Esophagus (tissue), 2 donors: ENCODE measurements at regions not wholly inside any gene's neighbourhood (a gene's known extent, or its start where the extent isn't known, plus 50 kb on each side); places are given as distances from the start of the nearest gene placed in this dataset.
"Not testable (repeated sequence)": the region's sequence is repeated elsewhere in the genome, so short reads cannot be mapped to it uniquely, and the experiment has no call there.

Experiments used
- H3K27ac ChIP-seq, 2 donors: one replicate each; pipeline ENCODE4 v1.5.1; 2013; ENCODE audit warnings: low read depth in 2 of 2, mild to moderate bottlenecking in 2 of 2, inconsistent platforms in 1 of 2, low read length in 1 of 2, moderate library complexity in 1 of 2
- H3K27me3 ChIP-seq, 2 donors: one replicate each; pipeline ENCODE4 v1.6.1; 2013; ENCODE audit warnings: low read length in 2 of 2, control low read depth in 1 of 2, mild to moderate bottlenecking in 1 of 2; ENCODE audit not compliant: insufficient read depth in 2 of 2, control insufficient read depth in 1 of 2
- H3K36me3 ChIP-seq, 2 donors: one replicate each; pipeline ENCODE4 v1.6.1; 2013; ENCODE audit warnings: low read length in 1 of 2; ENCODE audit not compliant: control insufficient read depth in 2 of 2, insufficient read depth in 2 of 2
- H3K4me1 ChIP-seq, 2 donors: one replicate each; pipeline ENCODE4 v1.6.1; 2013; ENCODE audit warnings: low read length in 1 of 2; ENCODE audit not compliant: control insufficient read depth in 2 of 2, insufficient read depth in 2 of 2
- H3K4me3 ChIP-seq, 2 donors: one replicate each; pipeline ENCODE4 v1.5.1; 2013; ENCODE audit warnings: low read length in 2 of 2, mild to moderate bottlenecking in 2 of 2, low read depth in 1 of 2, moderate library complexity in 1 of 2
- H3K9me3 ChIP-seq, 2 donors: one replicate each; pipeline ENCODE4 v1.6.1; 2013; ENCODE audit warnings: mild to moderate bottlenecking in 2 of 2, low read depth in 1 of 2, low read length in 1 of 2, moderate library complexity in 1 of 2; ENCODE audit not compliant: control insufficient read depth in 2 of 2, insufficient read depth in 1 of 2
- WGBS, 2 donors: extraction: QIAGEN DNeasy Blood & Tissue Kit; methylation state at CpG; one replicate each; pipeline ENCODE4 v1.1.7; 2013; 5-methylcytosine and 5-hydroxymethylcytosine counted together
- donor health status: healthy with polysubstance abuse.
- donor health status: Bipolar disorder and iron deficiency.

DNA sequence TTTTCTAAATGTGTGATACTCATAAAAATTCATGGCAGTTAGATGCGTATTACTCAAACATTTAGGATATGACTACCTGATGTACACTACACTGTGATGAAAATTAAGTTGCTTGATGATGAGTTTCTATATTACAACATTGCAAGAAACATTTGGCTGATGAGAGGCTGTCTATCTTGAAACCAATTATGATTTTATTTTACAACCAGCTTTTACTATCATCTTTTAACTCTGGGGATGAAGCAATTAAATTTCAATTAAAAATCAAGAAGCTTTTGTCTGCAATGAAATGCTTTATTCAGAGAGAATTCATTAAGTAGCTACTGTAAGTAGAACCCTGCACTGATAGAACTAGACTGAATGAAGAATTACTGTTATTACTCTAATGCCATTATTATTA is 500.4 kb downstream of the KCTD16 start:
- H3K27me3 ChIP-seq, result no peaks in the 10 kb centered on the region
- 96 to 97% methylated on average over 1 of the region's 1 CpG for WGBS, 2 donors
- no peaks in the 10 kb centered on the region for H3K9me3 ChIP-seq
- H3K36me3 ChIP-seq, result no peaks in the 10 kb centered on the region
- H3K27ac ChIP-seq, result no peak overlapping the region
- no peaks in the 10 kb centered on the region for H3K4me1 ChIP-seq
- no peak overlapping the region for H3K4me3 ChIP-seq

- Histone ChIP-seq H3K4me1 (no peaks in the 10 kb centered on the region), H3K27ac (no peak overlapping the region), H3K27me3 (no peaks in the 10 kb centered on the region), H3K4me3 (no peak overlapping the region), H3K36me3 (no peaks in the 10 kb centered on the region), H3K9me3 (no peaks in the 10 kb centered on the region)
- 66 to 74% methylated on average over 2 of the region's 2 CpGs for WGBS, 2 donors
Measured at GRCh38 chr5:144659634-144660227, 489.1 kb downstream of the KCTD16 start.

DNA sequence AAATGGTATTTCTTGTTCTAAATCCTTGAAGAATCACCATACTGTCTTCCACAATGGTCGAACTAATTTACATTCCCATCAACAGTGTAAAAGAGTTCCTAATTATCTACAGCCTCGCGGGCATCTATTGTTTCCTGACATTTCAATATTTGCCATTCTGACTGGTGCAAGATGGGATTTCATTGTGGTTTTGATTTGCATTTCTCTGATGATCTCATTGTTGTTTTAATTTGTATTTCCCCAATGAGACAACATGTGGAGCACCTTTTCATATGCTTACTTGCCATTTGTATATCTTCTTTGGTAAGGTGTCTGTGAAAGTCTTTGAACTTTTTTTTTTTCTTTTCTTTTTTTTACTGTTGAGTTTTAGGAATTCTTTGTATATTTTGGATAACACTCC is 473.6 kb downstream of the KCTD16 start:
- Histone ChIP-seq H3K36me3 (no peaks in the 10 kb centered on the region), H3K4me3 (no peak overlapping the region), H3K27ac (no peak overlapping the region), H3K27me3 (no peaks in the 10 kb centered on the region), H3K9me3 (no peaks in the 10 kb centered on the region), H3K4me1 (no peaks in the 10 kb centered on the region)
- 81% methylated on average over 3 of the region's 3 CpGs for WGBS, 2 donors

GRCh38 chr5:144638787-144639186 is 468.1 kb downstream of the KCTD16 start:
- WGBS, 2 donors, result 53 to 60% methylated on average over 2 of the region's 2 CpGs
- Histone ChIP-seq H3K27me3 (no peaks in the 10 kb centered on the region), H3K4me3 (no peak overlapping the region), H3K9me3 (no peaks in the 10 kb centered on the region), H3K4me1 (no peaks in the 10 kb centered on the region), H3K27ac (no peak overlapping the region), H3K36me3 (no peaks in the 10 kb centered on the region)

DNA sequence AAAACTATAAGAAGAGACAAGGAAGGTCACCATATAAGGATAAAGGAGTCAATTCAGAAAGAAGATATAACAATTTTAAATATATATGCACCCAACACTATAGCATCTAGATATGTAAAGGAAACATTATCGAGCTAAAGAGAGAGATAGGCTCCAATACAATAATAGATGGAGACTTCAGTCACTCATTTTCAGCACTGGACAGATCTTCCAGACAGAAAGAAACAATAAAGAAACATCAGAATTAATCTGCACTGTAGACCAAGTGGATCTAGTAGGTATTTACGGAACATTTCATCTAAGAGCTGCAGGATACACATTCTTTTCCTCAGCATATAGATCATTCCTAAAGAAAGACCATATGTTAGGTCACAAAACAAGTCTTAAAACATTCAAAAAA is 463.5 kb downstream of the KCTD16 start:
- no peak overlapping the region for H3K27ac ChIP-seq
- no peak overlapping the region for H3K4me3 ChIP-seq
- no peaks in the 10 kb centered on the region for H3K27me3 ChIP-seq
- WGBS, 2 donors, result 88 to 89% methylated on average over 2 of the region's 2 CpGs
- H3K36me3 ChIP-seq, result no peaks in the 10 kb centered on the region
- peaks cover 4 to 11% of the 10 kb centered on the region in 2 donors for H3K9me3 ChIP-seq
- H3K4me1 ChIP-seq, result no peaks in the 10 kb centered on the region

DNA sequence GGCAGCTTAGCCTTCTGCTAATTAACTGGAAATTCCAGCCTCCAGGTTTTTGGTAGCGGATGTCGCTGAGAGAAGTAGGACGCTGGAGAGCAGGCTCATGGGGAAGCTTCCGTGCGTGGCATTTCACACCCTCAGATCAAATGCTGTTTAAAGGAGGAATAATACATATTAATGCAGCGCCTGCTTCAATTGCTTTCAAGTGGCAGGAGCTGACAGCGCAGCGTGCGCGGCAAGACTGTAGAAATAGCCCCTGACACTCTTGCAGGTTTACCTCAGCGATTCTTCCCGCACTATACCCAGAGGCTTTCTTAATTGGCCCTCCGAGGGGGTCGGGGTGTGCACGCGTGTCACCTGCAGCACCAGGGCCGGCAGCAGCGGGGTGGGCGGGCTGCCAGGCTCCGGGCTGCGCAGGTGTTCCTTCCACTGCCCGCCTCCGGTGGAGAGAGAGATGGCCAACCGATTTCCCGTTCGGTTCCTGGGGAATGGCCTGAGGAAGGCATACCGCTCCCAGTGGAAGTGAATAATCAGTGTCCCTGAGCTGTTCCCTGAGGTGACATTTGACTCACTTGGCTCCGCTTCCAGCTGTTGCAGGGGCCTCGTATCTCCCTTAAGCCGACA is 427.9 kb downstream of the KCTD16 start:
- Histone ChIP-seq H3K4me3 (no peak overlapping the region), H3K36me3 (no peaks in the 10 kb centered on the region), H3K27ac (no peak overlapping the region), H3K9me3 (peaks cover 0 to 2% of the 10 kb centered on the region in 2 donors), H3K4me1 (peaks cover 2 to 3% of the 10 kb centered on the region in 2 donors), H3K27me3 (no peaks in the 10 kb centered on the region)
- WGBS, 2 donors, result 17 to 22% methylated on average over 30 of the region's 30 CpGs

GRCh38 chr5:144596517-144596916 is 425.8 kb downstream of the KCTD16 start:
- Histone ChIP-seq H3K4me3 (no peak overlapping the region), H3K4me1 (peaks cover 2 to 3% of the 10 kb centered on the region in 2 donors), H3K9me3 (peaks cover 0 to 2% of the 10 kb centered on the region in 2 donors), H3K27ac (no peak overlapping the region), H3K36me3 (no peaks in the 10 kb centered on the region), H3K27me3 (no peaks in the 10 kb centered on the region)
- 77 to 86% methylated on average over 2 of the region's 2 CpGs for WGBS, 2 donors

GRCh38 chr5:144594919-144595318 is 424.2 kb downstream of the KCTD16 start:
- H3K9me3 ChIP-seq, result peaks cover 0 to 2% of the 10 kb centered on the region in 2 donors

DNA sequence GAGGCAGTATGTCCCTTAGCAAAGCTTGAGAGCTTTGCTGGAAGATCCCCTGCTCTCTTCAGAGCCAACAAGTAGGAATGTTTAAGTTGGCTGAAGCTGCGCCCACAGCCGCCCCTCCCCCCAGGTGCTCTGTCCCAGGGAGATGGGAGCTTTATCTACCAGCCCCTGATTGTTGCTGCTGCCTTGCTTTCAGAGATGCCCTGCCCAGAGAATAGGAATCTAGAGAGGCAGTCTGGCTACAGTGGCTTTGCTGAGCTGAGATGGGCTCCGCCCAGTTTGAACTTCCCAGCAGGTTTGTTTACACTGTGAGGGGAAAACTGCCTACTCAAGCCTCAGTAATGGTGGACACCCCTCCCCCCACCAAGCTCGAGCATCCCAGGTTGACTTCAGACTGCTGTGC is 423.6 kb downstream of the KCTD16 start:
- not testable (repeated sequence) for H3K9me3 ChIP-seq, H3K36me3 ChIP-seq, H3K4me1 ChIP-seq, H3K27me3 ChIP-seq, H3K27ac ChIP-seq, H3K4me3 ChIP-seq
- WGBS, 2 donors, result 56 to 58% methylated on average over 4 of the region's 4 CpGs

More at GRCh38 chr5:144594919-144595318, 424.2 kb downstream of the KCTD16 start:
- 93% methylated on average over 25 of the region's 25 CpGs for WGBS, 2 donors
- no peaks in the 10 kb centered on the region for H3K36me3 ChIP-seq
- no peaks in the 10 kb centered on the region for H3K27me3 ChIP-seq
- H3K4me1 ChIP-seq, result peaks cover 2 to 3% of the 10 kb centered on the region in 2 donors
- H3K4me3 ChIP-seq, result no peak overlapping the region
- H3K27ac ChIP-seq, result no peak overlapping the region

DNA sequence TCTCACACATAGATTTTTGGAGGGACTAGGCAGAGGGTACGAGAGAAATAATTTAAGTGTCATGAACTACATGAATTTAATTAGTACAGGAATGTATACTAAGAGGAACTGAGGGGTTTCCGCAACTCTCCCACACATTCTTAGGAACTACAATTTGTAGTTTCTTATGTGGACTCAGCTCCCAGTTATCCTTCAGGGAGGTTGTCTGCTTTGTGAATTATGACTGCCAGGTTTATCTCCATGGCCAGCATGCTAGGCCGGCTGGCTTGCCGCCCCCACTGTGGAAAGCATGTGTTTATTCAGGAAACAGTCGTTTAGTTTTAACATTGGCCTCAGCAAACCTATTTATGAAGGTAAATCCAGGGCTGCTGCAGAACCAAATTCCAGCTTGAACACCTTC is 415.0 kb downstream of the KCTD16 start:
- no peaks in the 10 kb centered on the region for H3K9me3 ChIP-seq
- no peaks in the 10 kb centered on the region for H3K27me3 ChIP-seq
- H3K27ac ChIP-seq, result no peak overlapping the region
- H3K4me3 ChIP-seq, result no peak overlapping the region
- H3K36me3 ChIP-seq, result no peaks in the 10 kb centered on the region
- no peaks in the 10 kb centered on the region for H3K4me1 ChIP-seq
- 43 to 46% methylated on average over 5 of the region's 5 CpGs for WGBS, 2 donors
